K562 (cell line): ENCODE measurements at regions not wholly inside any gene's neighbourhood (a gene's known extent, or its start where the extent isn't known, plus 50 kb on each side); places are given as distances from the start of the nearest gene placed in this dataset.

ENCODE experiments used
- ATAC-seq: fragments of 200-7000 bp; cut with Tn5 transposase; 3 replicates; pipeline ENCODE4 v1.9.1; 2020; ENCODE audit warnings: moderate library complexity
- BruUV-seq: library from RNA; stranded (reverse); fragments of 400-500 nt; replicated peaks from 2 replicates; lab custom pipeline; 2021; lab: Mats Ljungman, UMichigan
- CTCF ChIA-PET: fragments of 300-600 bp; formaldehyde crosslinking; extraction: SDS; loops from one replicate; lab custom pipeline; 2021; ENCODE audit warnings: low intra/inter-chr PET ratio; lab: Yijun Ruan, JAX
- POLR2A ChIA-PET: fragments of 300-600, 350-650 bp; sonication (Branson Sonifier 250); formaldehyde crosslinking; extraction: SDS; loops from one replicate; lab custom pipeline; 2021; ENCODE audit warnings: antibody characterized with exemption, inconsistent platforms; lab: Yijun Ruan, JAX
- DNase-seq, 4 experiments: peaks; one replicate each; pipeline versions ENCODE4 v3.0.0 to v3.0.0-alpha.2; 2011 to 2018; ENCODE audit warnings: low spot score in 3 of 4, mixed read lengths in 3 of 4; ENCODE audit errors: extremely low read depth in 1 of 4
- FAIRE-seq: peaks from 2 replicates; lab custom pipeline; 2011; peaks lifted over from hg19 to GRCh38; lab: Jason Lieb, UNC
- H2AFZ ChIP-seq: 2 replicates; pipeline ENCODE4 v1.6.0; 2011; ENCODE audit warnings: low read depth, low read length, control low read depth, inconsistent platforms
- H3K27ac ChIP-seq: fragments of 200-600 bp; 3 replicates; pipeline ENCODE4 v1.8.0; 2011; ENCODE audit warnings: low read depth, mild to moderate bottlenecking, control low read depth, inconsistent platforms, low read length, moderate library complexity, mixed read lengths; ENCODE audit errors: extremely low read depth
- H3K27me3 ChIP-seq, 2 experiments: fragments of 300-600 bp in 1 of 2; 2 replicates in 1 of 2; 3 replicates in 1 of 2; pipeline versions ENCODE4 v1.6.0 to v1.8.0; 2011; ENCODE audit warnings: inconsistent platforms in 2 of 2, low read length in 2 of 2, mild to moderate bottlenecking in 1 of 2, mixed read lengths in 1 of 2, moderate library complexity in 1 of 2; ENCODE audit not compliant: control insufficient read depth in 2 of 2, insufficient read depth in 2 of 2
- H3K36me3 ChIP-seq: fragments of 300-600 bp; 3 replicates; pipeline ENCODE4 v1.8.0; 2011; ENCODE audit warnings: mild to moderate bottlenecking, low read length, inconsistent platforms; ENCODE audit not compliant: control insufficient read depth, insufficient read depth
- H3K4me1 ChIP-seq, 2 experiments: fragments of 200-600 bp in 1 of 2; replicated peaks in 1 of 2; 2 replicates in 1 of 2; 3 replicates in 1 of 2; pipeline versions ENCODE4 v1.5.1 to v1.8.0; 2011; ENCODE audit warnings: inconsistent platforms in 2 of 2, low read length in 2 of 2, mild to moderate bottlenecking in 1 of 2, mixed read lengths in 1 of 2, moderate library complexity in 1 of 2; ENCODE audit not compliant: control insufficient read depth in 2 of 2, insufficient read depth in 2 of 2
- H3K4me2 ChIP-seq: 2 replicates; pipeline ENCODE4 v1.6.1; 2011; ENCODE audit warnings: low read length, control low read depth, inconsistent platforms, mixed read lengths; ENCODE audit not compliant: insufficient read depth
- H3K4me3 ChIP-seq: fragments of 200-600 bp; sonication (generic), shearing (Covaris generic); 2 replicates; pipeline ENCODE4 v1.5.1; 2016; ENCODE audit warnings: control low read depth, inconsistent platforms
- H3K79me2 ChIP-seq: fragments of 200-600 bp; 3 replicates; pipeline ENCODE4 v1.8.0; 2011; ENCODE audit warnings: low read length, inconsistent platforms; ENCODE audit not compliant: control insufficient read depth, insufficient read depth
- H3K9ac ChIP-seq, 2 experiments: 2 replicates each; pipeline versions ENCODE4 v1.6.0 to v1.6.1; 2011; ENCODE audit warnings: low read depth in 2 of 2, low read length in 2 of 2, control low read depth in 1 of 2, inconsistent platforms in 1 of 2, mild to moderate bottlenecking in 1 of 2, mixed read lengths in 1 of 2; ENCODE audit not compliant: insufficient read depth in 1 of 2
- H3K9me1 ChIP-seq: one replicate; pipeline ENCODE4 v1.6.0; 2011; ENCODE audit warnings: inconsistent platforms, mild to moderate bottlenecking, low read length, moderate library complexity; ENCODE audit not compliant: control insufficient read depth, insufficient read depth
- H3K9me3 ChIP-seq: replicated peaks from 2 replicates; pipeline ENCODE4 v1.5.1; 2011; ENCODE audit warnings: low read depth, low read length, inconsistent platforms; ENCODE audit not compliant: control insufficient read depth, insufficient read depth
- H4K20me1 ChIP-seq: replicated peaks from 2 replicates; pipeline ENCODE4 v1.6.1; 2011; ENCODE audit warnings: low read length, inconsistent platforms, mixed read lengths; ENCODE audit not compliant: control insufficient read depth, insufficient read depth
- BCOR ChIP-seq: fragments of 450-650 bp; IDR thresholded peaks from 2 replicates; pipeline ENCODE4 v1.6.1; 2016
- DLX4 ChIP-seq: fragments of 250-450 bp; sonication (Bioruptor Pico); IDR thresholded peaks from 2 replicates; pipeline ENCODE4 v1.6.1; 2021; ENCODE audit warnings: mild to moderate bottlenecking
- ELK1 ChIP-seq: sonication (generic); formaldehyde crosslinking; IDR thresholded peaks from 2 replicates; pipeline ENCODE4 v1.8.1; 2022; ENCODE audit warnings: missing genetic modification reagents
- HNRNPLL ChIP-seq: fragments of 200-400 bp; formaldehyde crosslinking; IDR thresholded peaks from 2 replicates; pipeline ENCODE4 v1.6.1; 2017; ENCODE audit warnings: low read length, low read depth, mild to moderate bottlenecking; ENCODE audit not compliant: poor library complexity, severe bottlenecking
- KLF10 ChIP-seq: fragments of 250-450 bp; sonication (Bioruptor Pico); IDR thresholded peaks from 2 replicates; pipeline ENCODE4 v1.6.1; 2021; ENCODE audit warnings: matching md5 sums
- NONO ChIP-seq, 2 experiments: fragments of 200-400 bp in 1 of 2; fragments of 450-650 bp in 1 of 2; formaldehyde crosslinking in 1 of 2; IDR thresholded peaks; 2 replicates each; pipeline ENCODE4 v1.6.1; 2017; ENCODE audit warnings: low read depth in 2 of 2, mild to moderate bottlenecking in 2 of 2, moderate library complexity in 2 of 2, low read length in 1 of 2
- SPI1 ChIP-seq: IDR thresholded peaks from 2 replicates; pipeline ENCODE4 v1.6.1; 2011; ENCODE audit warnings: low read depth, low read length, control low read depth, borderline replicate concordance
- ZNF212 ChIP-seq: fragments of 450-650 bp; formaldehyde crosslinking; IDR thresholded peaks from 2 replicates; pipeline ENCODE4 v1.4.0; 2020; ENCODE audit warnings: mild to moderate bottlenecking
- ZNF75A ChIP-seq: fragments of 450-650 bp; formaldehyde crosslinking; IDR thresholded peaks from 2 replicates; pipeline ENCODE4 v1.4.0; 2020; ENCODE audit warnings: mild to moderate bottlenecking
- ZZZ3 ChIP-seq: fragments of 450-650 bp; IDR thresholded peaks from 2 replicates; pipeline ENCODE4 v1.6.1; 2016; ENCODE audit warnings: antibody characterized with exemption, mild to moderate bottlenecking, moderate library complexity
- WGBS: fragments of 100-300 bp; shearing (Covaris generic); methylation state at CpG from one replicate; pipeline ENCODE4 v1.1.6; 2016; ENCODE audit warnings: low coverage, mixed read lengths; ENCODE audit not compliant: insufficient coverage; ENCODE audit errors: missing lambda C conversion rate; 5-methylcytosine and 5-hydroxymethylcytosine counted together
- in situ Hi-C: fragments of 300-500 bp; cut with MboI; formaldehyde crosslinking; loops from 4 replicates; pipeline ENCODE4 v1.15.0; 2018; ENCODE audit warnings: inconsistent platforms, mixed read lengths
- intact Hi-C: fragments of 100-400 bp; cut with micrococcal nuclease; formaldehyde crosslinking; loops from 2 replicates; pipeline ENCODE4 v1.14.2; 2022
- TF ChIP-seq, protein P1 (sequence below), 2 experiments: fragments of 450-650 bp in 1 of 2; sonication (generic) in 1 of 2; formaldehyde crosslinking; conservative IDR thresholded peaks; 2 replicates each; pipeline versions ENCODE4 v1.4.0 to v1.8.1; 2020 to 2022; ENCODE audit warnings: mild to moderate bottlenecking in 1 of 2, missing genetic modification reagents in 1 of 2
- TF ChIP-seq, protein P2 (sequence below): fragments of 450-650 bp; formaldehyde crosslinking; IDR thresholded peaks from 2 replicates; pipeline ENCODE4 v1.4.0; 2022; ENCODE audit warnings: missing genetic modification characterization
- TF ChIP-seq, protein P3 (sequence below), 2 experiments: fragments of 450-650 bp in 1 of 2; IDR thresholded peaks; 2 replicates each; pipeline ENCODE4 v1.6.1; 2011 to 2017; ENCODE audit warnings: low read depth in 2 of 2, antibody characterized with exemption in 1 of 2, borderline replicate concordance in 1 of 2, low read length in 1 of 2, mild to moderate bottlenecking in 1 of 2, mixed read lengths in 1 of 2; ENCODE audit not compliant: control insufficient read depth in 1 of 2

DNA sequence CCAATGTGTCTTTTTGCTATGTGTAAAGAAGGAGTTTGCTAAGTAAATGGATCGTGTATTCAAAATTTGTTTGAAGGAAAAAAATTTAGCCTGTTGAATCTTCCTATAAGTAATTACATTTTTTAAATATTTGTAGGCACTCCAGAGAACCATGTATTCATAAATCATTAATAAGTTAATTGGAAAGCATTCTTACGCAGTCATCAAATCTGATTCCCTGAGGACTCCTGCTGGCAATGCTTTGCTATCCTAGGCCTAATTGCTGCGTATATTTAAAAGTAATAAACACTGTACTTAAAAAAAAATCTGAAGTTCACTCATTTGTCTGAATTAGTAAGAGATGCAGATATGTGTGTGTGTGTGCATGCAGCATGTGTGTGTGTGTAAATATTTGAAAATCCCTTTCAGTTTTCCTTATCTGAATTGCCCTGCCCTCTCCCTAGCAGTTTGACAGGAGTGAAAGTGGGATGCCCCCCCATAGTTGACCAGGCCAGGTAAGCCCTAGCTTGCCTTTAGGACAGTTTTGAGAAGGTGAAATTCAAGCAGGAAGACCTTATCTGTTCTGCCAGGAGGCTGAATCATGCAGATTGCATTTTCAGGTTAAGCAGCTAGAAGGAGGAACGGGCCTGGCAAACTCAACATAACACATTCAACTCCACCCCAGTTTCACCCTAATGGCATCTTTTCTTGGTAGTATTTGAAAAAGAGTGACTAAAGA, 81.2 kb upstream of the DNAH5 start (continued):
- TF ChIP-seq NONO (IDR thresholded peaks at IDR 0.05; ENCODE audit: low read depth in 2 of 2, low read length in 1 of 2), result no peak
- no peak for TF ChIP-seq HNRNPLL
- TF ChIP-seq, protein P1, sequence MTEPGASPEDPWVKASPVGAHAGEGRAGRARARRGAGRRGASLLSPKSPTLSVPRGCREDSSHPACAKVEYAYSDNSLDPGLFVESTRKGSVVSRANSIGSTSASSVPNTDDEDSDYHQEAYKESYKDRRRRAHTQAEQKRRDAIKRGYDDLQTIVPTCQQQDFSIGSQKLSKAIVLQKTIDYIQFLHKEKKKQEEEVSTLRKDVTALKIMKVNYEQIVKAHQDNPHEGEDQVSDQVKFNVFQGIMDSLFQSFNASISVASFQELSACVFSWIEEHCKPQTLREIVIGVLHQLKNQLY (CRISPR knock-in tag; conservative IDR thresholded peaks at IDR 0.05), result no peak
- TF ChIP-seq ZNF75A, result no peak
- TF ChIP-seq, protein P2, sequence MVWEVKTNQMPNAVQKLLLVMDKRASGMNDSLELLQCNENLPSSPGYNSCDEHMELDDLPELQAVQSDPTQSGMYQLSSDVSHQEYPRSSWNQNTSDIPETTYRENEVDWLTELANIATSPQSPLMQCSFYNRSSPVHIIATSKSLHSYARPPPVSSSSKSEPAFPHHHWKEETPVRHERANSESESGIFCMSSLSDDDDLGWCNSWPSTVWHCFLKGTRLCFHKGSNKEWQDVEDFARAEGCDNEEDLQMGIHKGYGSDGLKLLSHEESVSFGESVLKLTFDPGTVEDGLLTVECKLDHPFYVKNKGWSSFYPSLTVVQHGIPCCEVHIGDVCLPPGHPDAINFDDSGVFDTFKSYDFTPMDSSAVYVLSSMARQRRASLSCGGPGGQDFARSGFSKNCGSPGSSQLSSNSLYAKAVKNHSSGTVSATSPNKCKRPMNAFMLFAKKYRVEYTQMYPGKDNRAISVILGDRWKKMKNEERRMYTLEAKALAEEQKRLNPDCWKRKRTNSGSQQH (CRISPR knock-in tag), result no peak
- TF ChIP-seq ZZZ3, result no peak
- no peak for TF ChIP-seq SPI1
- TF ChIP-seq BCOR, result no peak
- no peak for TF ChIP-seq KLF10 (CRISPR knock-in tag)

DNA sequence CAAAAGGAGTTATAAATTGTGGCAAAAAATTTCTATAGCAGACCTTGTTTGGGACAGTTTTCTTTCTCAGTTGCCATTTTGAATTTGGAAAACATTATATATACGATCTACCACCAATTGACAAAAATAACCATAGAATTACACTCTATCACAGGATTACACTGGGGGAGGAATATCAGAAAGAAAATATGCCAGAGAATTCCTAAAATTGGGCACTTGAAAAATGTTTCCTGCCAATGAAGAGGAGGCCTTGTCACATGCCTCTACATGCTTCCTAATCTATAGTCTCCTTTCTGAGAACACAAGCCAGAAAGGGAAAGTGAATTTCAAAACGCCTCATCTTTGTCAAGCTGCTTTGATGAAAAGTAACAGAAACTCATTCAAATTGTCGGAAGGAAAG, 78.5 kb upstream of the DNAH5 start:
- ChIA-PET CTCF (no interaction called here), POLR2A (no interaction called here)
- no peaks in the 10 kb centered on the region for H3K4me1 ChIP-seq
- FAIRE-seq (no peak), DNase-seq (no peak), ATAC-seq (no peak)
- no peak overlapping the region for H2AFZ ChIP-seq
- H3K36me3 ChIP-seq, result no peaks in the 10 kb centered on the region
- H3K4me3 ChIP-seq, result no peak overlapping the region
- BruUV-seq, result no TSS peak
- in situ Hi-C loops (no loop called here), intact Hi-C loops (no loop called here)
- H3K9me3 ChIP-seq, result no peaks in the 10 kb centered on the region
- no peaks in the 10 kb centered on the region for H3K79me2 ChIP-seq
- H3K27me3 ChIP-seq, result peaks cover 0 to 3% of the 10 kb centered on the region in 2 experiments; a peak in 1 of 5 replicates
- no peak overlapping the region for H3K9ac ChIP-seq
- H4K20me1 ChIP-seq, result no peaks in the 10 kb centered on the region
- no peak overlapping the region for H3K4me2 ChIP-seq
- H3K9me1 ChIP-seq, result no peaks in the 10 kb centered on the region
- 0% methylated on average over 3 of the region's 3 CpGs for WGBS
- H3K27ac ChIP-seq, result no peak overlapping the region
- no peak for TF ChIP-seq DLX4 (CRISPR knock-in tag)
- TF ChIP-seq, protein P3, sequence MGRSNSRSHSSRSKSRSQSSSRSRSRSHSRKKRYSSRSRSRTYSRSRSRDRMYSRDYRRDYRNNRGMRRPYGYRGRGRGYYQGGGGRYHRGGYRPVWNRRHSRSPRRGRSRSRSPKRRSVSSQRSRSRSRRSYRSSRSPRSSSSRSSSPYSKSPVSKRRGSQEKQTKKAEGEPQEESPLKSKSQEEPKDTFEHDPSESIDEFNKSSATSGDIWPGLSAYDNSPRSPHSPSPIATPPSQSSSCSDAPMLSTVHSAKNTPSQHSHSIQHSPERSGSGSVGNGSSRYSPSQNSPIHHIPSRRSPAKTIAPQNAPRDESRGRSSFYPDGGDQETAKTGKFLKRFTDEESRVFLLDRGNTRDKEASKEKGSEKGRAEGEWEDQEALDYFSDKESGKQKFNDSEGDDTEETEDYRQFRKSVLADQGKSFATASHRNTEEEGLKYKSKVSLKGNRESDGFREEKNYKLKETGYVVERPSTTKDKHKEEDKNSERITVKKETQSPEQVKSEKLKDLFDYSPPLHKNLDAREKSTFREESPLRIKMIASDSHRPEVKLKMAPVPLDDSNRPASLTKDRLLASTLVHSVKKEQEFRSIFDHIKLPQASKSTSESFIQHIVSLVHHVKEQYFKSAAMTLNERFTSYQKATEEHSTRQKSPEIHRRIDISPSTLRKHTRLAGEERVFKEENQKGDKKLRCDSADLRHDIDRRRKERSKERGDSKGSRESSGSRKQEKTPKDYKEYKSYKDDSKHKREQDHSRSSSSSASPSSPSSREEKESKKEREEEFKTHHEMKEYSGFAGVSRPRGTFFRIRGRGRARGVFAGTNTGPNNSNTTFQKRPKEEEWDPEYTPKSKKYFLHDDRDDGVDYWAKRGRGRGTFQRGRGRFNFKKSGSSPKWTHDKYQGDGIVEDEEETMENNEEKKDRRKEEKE (IDR thresholded peaks at IDR 0.05; ENCODE audit: borderline replicate concordance in 1 of 2, control insufficient read depth in 1 of 2, low read depth in 2 of 2, low read length in 1 of 2), result no peak
- TF ChIP-seq ZNF212 (CRISPR knock-in tag), result no peak
- no peak for TF ChIP-seq ELK1 (CRISPR knock-in tag)
